A549 (cell line): ENCODE measurements at regions not wholly inside any gene's neighbourhood (a gene's known extent, or its start where the extent isn't known, plus 50 kb on each side); places are given as distances from the start of the nearest gene placed in this dataset.

Experiments
- ATAC-seq, 2 experiments: fragments of 200-7000 bp in 1 of 2; fragments of >200 bp in 1 of 2; cut with Nextera tagmentation in 1 of 2; cut with Tn5 transposase in 1 of 2; 3 replicates each; pipeline versions ENCODE4 v1.8.0 to v1.9.1; 2018 to 2020; ENCODE audit warnings: mild to moderate bottlenecking in 1 of 2, moderate library complexity in 1 of 2
- CTCF ChIA-PET: fragments of 300-600 bp; sonication (Branson Sonifier 250); formaldehyde crosslinking; extraction: SDS; loops from one replicate; lab custom pipeline; 2021; ENCODE audit warnings: antibody characterized with exemption, inconsistent platforms; lab: Yijun Ruan, JAX
- POLR2A ChIA-PET: fragments of 350-600 bp; formaldehyde crosslinking; extraction: SDS; loops from one replicate; lab custom pipeline; 2021; ENCODE audit warnings: antibody characterized with exemption, inconsistent platforms; lab: Yijun Ruan, JAX
- DNase-seq, 2 experiments: peaks; one replicate each; pipeline versions ENCODE4 v3.0.0 to v3.0.0-alpha.2; 2011 to 2016; ENCODE audit warnings: low read depth in 1 of 2, low spot score in 1 of 2
- FAIRE-seq: peaks from 2 replicates; lab custom pipeline; 2011; peaks lifted over from hg19 to GRCh38; lab: Jason Lieb, UNC
- H3K27ac ChIP-seq, 2 experiments: fragments of >200 bp; sonication (Bioruptor Twin); formaldehyde crosslinking; 3 replicates each; pipeline ENCODE4 v1.5.1; 2016 to 2017
- H3K4me1 ChIP-seq: fragments of >200 bp; sonication (Bioruptor Twin); formaldehyde crosslinking; 3 replicates; pipeline ENCODE4 v1.6.1; 2016
- H3K4me2 ChIP-seq: fragments of >200 bp; sonication (Bioruptor Twin); formaldehyde crosslinking; 3 replicates; pipeline ENCODE4 v1.6.1; 2016
- H3K4me3 ChIP-seq: fragments of >200 bp; sonication (Bioruptor Twin); formaldehyde crosslinking; 3 replicates; pipeline ENCODE4 v1.5.1; 2016
- H3K9me3 ChIP-seq: fragments of >200 bp; sonication (Bioruptor Twin); formaldehyde crosslinking; 3 replicates; pipeline ENCODE4 v1.6.1; 2016
- BHLHE40 ChIP-seq: IDR thresholded peaks from 2 replicates; pipeline ENCODE4 v1.6.1; 2012; ENCODE audit warnings: low read depth, low read length, inconsistent platforms
- CBX2 ChIP-seq: fragments of 200-600 bp; sonication (generic); IDR thresholded peaks from 2 replicates; pipeline ENCODE4 v1.6.1; 2016; ENCODE audit warnings: low read depth, mild to moderate bottlenecking, borderline replicate concordance
- CEBPB ChIP-seq, 2 experiments: fragments of >200 bp in 1 of 2; sonication (Bioruptor Twin) in 1 of 2; formaldehyde crosslinking in 1 of 2; IDR thresholded peaks; 2 replicates each; pipeline ENCODE4 v1.6.1; 2012 to 2016
- CTCF ChIP-seq: fragments of >200 bp; sonication (Bioruptor Twin); formaldehyde crosslinking; IDR thresholded peaks from 3 replicates; pipeline ENCODE4 v1.5.1; 2016
- EHMT2 ChIP-seq: fragments of 200-600 bp; sonication (generic); IDR thresholded peaks from 2 replicates; pipeline ENCODE4 v1.6.1; 2016; ENCODE audit warnings: antibody characterized with exemption, low read depth, mild to moderate bottlenecking, moderate library complexity
- ELK1 ChIP-seq: fragments of 150-350 bp; IDR thresholded peaks from 2 replicates; pipeline ENCODE4 v1.6.1; 2014; ENCODE audit warnings: low read depth, mild to moderate bottlenecking, low read length
- GATA3 ChIP-seq: IDR thresholded peaks from 2 replicates; pipeline ENCODE4 v1.6.1; 2012; ENCODE audit warnings: borderline replicate concordance
- HOXB13 ChIP-seq: fragments of 250-450 bp; sonication (Bioruptor Pico); IDR thresholded peaks from 2 replicates; pipeline ENCODE4 v1.5.0; 2020; ENCODE audit warnings: low read depth, mild to moderate bottlenecking, moderate library complexity
- KDM5A ChIP-seq: fragments of 200-600 bp; sonication (generic); IDR thresholded peaks from 2 replicates; pipeline ENCODE4 v1.6.1; 2016; ENCODE audit warnings: antibody characterized with exemption, mild to moderate bottlenecking
- MAFK ChIP-seq: fragments of 450-650 bp; IDR thresholded peaks from 2 replicates; pipeline ENCODE4 v1.6.1; 2014; ENCODE audit not compliant: partially characterized antibody
- MAZ ChIP-seq: fragments of 150-350 bp; IDR thresholded peaks from 2 replicates; pipeline ENCODE4 v1.6.1; 2014; ENCODE audit warnings: antibody characterized with exemption, low read depth, low read length, borderline replicate concordance
- MYC ChIP-seq: IDR thresholded peaks from 2 replicates; pipeline ENCODE4 v1.6.1; 2012; ENCODE audit warnings: mild to moderate bottlenecking, inconsistent platforms, low read length, improper control_type of control experiment, borderline replicate concordance
- PHF8 ChIP-seq: fragments of 200-600 bp; sonication (generic); IDR thresholded peaks from 2 replicates; pipeline ENCODE4 v1.6.1; 2016; ENCODE audit warnings: low read depth, mild to moderate bottlenecking, antibody characterized with exemption, moderate library complexity, borderline replicate concordance
- POLR2A ChIP-seq: IDR thresholded peaks from 2 replicates; pipeline ENCODE4 v1.6.1; 2012; ENCODE audit warnings: mild to moderate bottlenecking, low read length
- POLR2AphosphoS2 ChIP-seq: conservative IDR thresholded peaks from 2 replicates; pipeline ENCODE4 v1.6.1; 2012; ENCODE audit warnings: low read length, improper control_type of control experiment, inconsistent platforms
- RARB ChIP-seq: fragments of 250-450 bp; sonication (Bioruptor Pico); IDR thresholded peaks from 2 replicates; pipeline ENCODE4 v1.8.0; 2021; ENCODE audit warnings: mild to moderate bottlenecking, moderate library complexity
- RCOR1 ChIP-seq: fragments of 150-350 bp; IDR thresholded peaks from 2 replicates; pipeline ENCODE4 v1.6.1; 2014; ENCODE audit warnings: antibody characterized with exemption, low read length, low read depth
- RFX5 ChIP-seq: fragments of 450-650 bp; IDR thresholded peaks from 2 replicates; pipeline ENCODE4 v1.7.1; 2014; ENCODE audit warnings: antibody characterized with exemption, mild to moderate bottlenecking, moderate library complexity
- TP53 ChIP-seq: fragments of 250-450 bp; sonication (Bioruptor Pico); IDR thresholded peaks from 2 replicates; pipeline ENCODE4 v1.5.0; 2021; ENCODE audit warnings: mild to moderate bottlenecking, moderate library complexity
- ZNF302 ChIP-seq: fragments of 250-450 bp; sonication (Bioruptor Pico); IDR thresholded peaks from 2 replicates; pipeline ENCODE4 v1.9.0; 2021; ENCODE audit warnings: inconsistent platforms, mild to moderate bottlenecking, moderate library complexity
- ZSCAN20 ChIP-seq: fragments of 250-450 bp; sonication (Bioruptor Pico); IDR thresholded peaks from 2 replicates; pipeline ENCODE4 v1.8.0; 2022; ENCODE audit warnings: mild to moderate bottlenecking, moderate library complexity
- WGBS: methylation state at CpG from one replicate; pipeline ENCODE4 v1.1.6; 2017; ENCODE audit errors: missing lambda C conversion rate; 5-methylcytosine and 5-hydroxymethylcytosine counted together
- TF ChIP-seq, protein P1 (sequence below): fragments of 250-450 bp; sonication (Bioruptor Pico); IDR thresholded peaks from 2 replicates; pipeline ENCODE4 v1.5.0; 2020; ENCODE audit warnings: low read depth, mild to moderate bottlenecking, moderate library complexity
- TF ChIP-seq, protein P2 (sequence below): fragments of >200 bp; sonication (Bioruptor Twin); formaldehyde crosslinking; IDR thresholded peaks from 2 replicates; pipeline ENCODE4 v1.6.1; 2016

DNA sequence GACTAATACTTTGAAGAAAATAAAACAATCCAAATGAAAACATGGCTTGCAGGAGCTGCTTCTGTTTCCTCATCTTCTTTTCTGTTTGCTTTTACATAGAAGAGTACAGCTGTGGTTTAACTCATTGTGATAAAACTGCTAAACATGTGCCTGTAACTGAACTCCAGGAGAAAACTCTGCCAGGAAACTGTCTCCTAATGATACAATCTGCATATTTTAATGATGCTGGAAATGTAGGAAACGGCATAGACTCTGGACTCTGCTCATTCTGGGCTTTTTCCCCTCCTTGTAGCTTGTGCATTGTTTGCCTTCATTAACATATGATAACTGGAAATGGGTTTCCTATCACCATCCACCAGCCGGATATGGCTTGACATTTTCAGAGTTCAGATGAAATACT, 813.3 kb upstream of the WWC1 start:
- WGBS, result 38% methylated on average over 2 of the region's 2 CpGs

DNA sequence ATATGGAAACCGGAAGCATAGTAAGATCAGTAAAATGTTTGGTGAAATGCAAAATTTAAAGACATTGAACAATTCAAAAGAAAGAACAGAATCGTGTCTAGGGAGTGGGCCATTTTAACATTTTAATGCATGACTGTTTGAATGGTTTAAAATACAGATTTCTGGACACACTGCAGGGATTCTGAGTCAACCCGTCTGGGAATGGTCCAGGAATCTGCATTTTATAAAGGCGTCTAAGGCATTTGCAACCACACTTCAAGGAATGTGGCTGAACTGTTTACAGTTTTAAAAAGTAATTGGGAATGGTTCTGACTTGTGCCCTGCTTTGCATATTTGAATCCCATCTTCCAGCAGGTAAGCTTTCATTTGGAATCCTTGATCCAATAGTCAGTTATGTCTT, 811.7 kb upstream of the WWC1 start:
- Histone ChIP-seq H3K4me2 (no peak overlapping the region), H3K9me3 (no peaks in the 10 kb centered on the region), H3K4me3 (no peak overlapping the region), H3K27ac (no peak overlapping the region), H3K4me1 (no peaks in the 10 kb centered on the region)
- DNase-seq (no peak), ATAC-seq (no peak), FAIRE-seq (no peak)
- TF ChIP-seq ELK1 (no peak), POLR2A (no peak), RARB (CRISPR knock-in tag) (no peak), CEBPB (IDR thresholded peaks at IDR 0.05) (no peak), BHLHE40 (no peak), MAZ (no peak), CTCF (no peak), KDM5A (no peak), ZSCAN20 (CRISPR knock-in tag) (no peak), POLR2AphosphoS2 (no peak), EHMT2 (no peak), ZNF302 (CRISPR knock-in tag) (no peak), GATA3 (no peak)
- TF ChIP-seq, protein P1, sequence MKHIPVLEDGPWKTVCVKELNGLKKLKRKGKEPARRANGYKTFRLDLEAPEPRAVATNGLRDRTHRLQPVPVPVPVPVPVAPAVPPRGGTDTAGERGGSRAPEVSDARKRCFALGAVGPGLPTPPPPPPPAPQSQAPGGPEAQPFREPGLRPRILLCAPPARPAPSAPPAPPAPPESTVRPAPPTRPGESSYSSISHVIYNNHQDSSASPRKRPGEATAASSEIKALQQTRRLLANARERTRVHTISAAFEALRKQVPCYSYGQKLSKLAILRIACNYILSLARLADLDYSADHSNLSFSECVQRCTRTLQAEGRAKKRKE (CRISPR knock-in tag), result no peak
- TF ChIP-seq, protein P2, sequence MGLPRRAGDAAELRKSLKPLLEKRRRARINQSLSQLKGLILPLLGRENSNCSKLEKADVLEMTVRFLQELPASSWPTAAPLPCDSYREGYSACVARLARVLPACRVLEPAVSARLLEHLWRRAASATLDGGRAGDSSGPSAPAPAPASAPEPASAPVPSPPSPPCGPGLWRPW, result no peak
- WGBS, result 22% methylated on average over 4 of the region's 4 CpGs
- POLR2A ChIA-PET, result no interaction called here
- CTCF ChIA-PET, result no interaction called here

More for the DNA sequence above, 813.3 kb upstream of the WWC1 start:
- TF ChIP-seq KDM5A (no peak), MYC (no peak), RFX5 (no peak), HOXB13 (CRISPR knock-in tag) (no peak), RARB (CRISPR knock-in tag) (no peak), GATA3 (no peak), CTCF (no peak), RCOR1 (no peak), ZSCAN20 (CRISPR knock-in tag) (no peak), MAFK (no peak), TP53 (CRISPR knock-in tag) (no peak), PHF8 (no peak), CBX2 (no peak)
- TF ChIP-seq, all 56 proteins: peak for 0
- CTCF ChIA-PET, result no interaction called here
- no peak for ATAC-seq
- Histone ChIP-seq H3K9me3 (no peaks in the 10 kb centered on the region), H3K4me2 (no peak overlapping the region), H3K4me3 (no peak overlapping the region), H3K4me1 (no peaks in the 10 kb centered on the region), H3K27ac (no peak overlapping the region)
- FAIRE-seq, result no peak
- POLR2A ChIA-PET, result no interaction called here
- no peak for DNase-seq
